HL-60 (cell line): ENCODE measurements at regions not wholly inside any gene's neighbourhood (a gene's known extent, or its start where the extent isn't known, plus 50 kb on each side); places are given as distances from the start of the nearest gene placed in this dataset.
A peak's percentile ranks its signal among the peaks of the same experiment; 100 is the strongest.

Source experiments
- DNase-seq, 2 experiments: peaks; one replicate each; pipeline ENCODE4 v3.0.0-alpha.2; 2010 to 2020; ENCODE audit warnings: low read depth in 1 of 2, low spot score in 1 of 2
- H3K27ac ChIP-seq: fragments of 250-450 bp; sonication (Bioruptor Pico); replicated peaks from 2 replicates; pipeline ENCODE4 v1.5.1; 2020; ENCODE audit warnings: mild to moderate bottlenecking, moderate library complexity
- H3K27me3 ChIP-seq: fragments of 250-450 bp; sonication (Bioruptor Pico); 2 replicates; pipeline ENCODE4 v1.5.1; 2021; ENCODE audit warnings: mild to moderate bottlenecking, moderate library complexity; ENCODE audit not compliant: insufficient read depth, poor library complexity, severe bottlenecking
- H3K4me3 ChIP-seq: replicated peaks from 2 replicates; pipeline ENCODE4 v1.5.1; 2011; ENCODE audit warnings: mild to moderate bottlenecking, control low read depth, low read length; ENCODE audit not compliant: insufficient read depth
- GABPA ChIP-seq: IDR thresholded peaks from 2 replicates; pipeline ENCODE4 v1.6.1; 2012; ENCODE audit warnings: low read depth
- POLR2AphosphoS5 ChIP-seq: IDR thresholded peaks from 2 replicates; pipeline ENCODE4 v1.6.1; 2012; ENCODE audit warnings: low read depth
- SPI1 ChIP-seq: IDR thresholded peaks from 2 replicates; pipeline ENCODE4 v1.6.1; 2012; ENCODE audit warnings: low read depth, mild to moderate bottlenecking, borderline replicate concordance
- TF ChIP-seq, protein P1 (sequence below): IDR thresholded peaks from 2 replicates; pipeline ENCODE4 v1.6.1; 2012; ENCODE audit warnings: low read depth; ENCODE audit not compliant: insufficient replicate concordance
- TF ChIP-seq, protein P2 (sequence below): IDR thresholded peaks from one replicate; pipeline ENCODE4 v1.5.1; 2011; ENCODE audit warnings: low read length, control low read depth, inconsistent platforms; ENCODE audit not compliant: insufficient read depth

DNA sequence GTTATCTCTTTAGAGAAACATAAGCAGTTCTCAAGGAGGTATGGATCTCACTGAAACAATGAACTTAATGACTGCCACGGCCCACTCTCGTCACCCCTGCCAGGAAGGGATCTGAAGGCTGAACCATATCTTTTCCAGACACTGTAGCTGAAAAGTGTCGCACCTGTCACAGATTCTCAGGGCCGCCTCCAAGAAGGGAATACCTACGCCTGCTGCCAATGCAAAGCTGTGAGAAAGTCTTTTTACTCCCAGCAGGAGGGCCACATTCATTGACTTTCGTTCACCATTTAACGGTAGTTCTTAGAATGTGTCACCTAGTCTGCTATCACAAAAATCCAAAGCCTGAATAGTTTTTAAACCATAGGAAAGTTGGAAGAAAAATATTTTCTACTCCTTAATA is 66.7 kb upstream of the SH3BP4 start:
- H3K27ac ChIP-seq = no peak overlapping the region
- TF ChIP-seq GABPA = no peak
- TF ChIP-seq POLR2AphosphoS5 = no peak
- TF ChIP-seq, protein P1, sequence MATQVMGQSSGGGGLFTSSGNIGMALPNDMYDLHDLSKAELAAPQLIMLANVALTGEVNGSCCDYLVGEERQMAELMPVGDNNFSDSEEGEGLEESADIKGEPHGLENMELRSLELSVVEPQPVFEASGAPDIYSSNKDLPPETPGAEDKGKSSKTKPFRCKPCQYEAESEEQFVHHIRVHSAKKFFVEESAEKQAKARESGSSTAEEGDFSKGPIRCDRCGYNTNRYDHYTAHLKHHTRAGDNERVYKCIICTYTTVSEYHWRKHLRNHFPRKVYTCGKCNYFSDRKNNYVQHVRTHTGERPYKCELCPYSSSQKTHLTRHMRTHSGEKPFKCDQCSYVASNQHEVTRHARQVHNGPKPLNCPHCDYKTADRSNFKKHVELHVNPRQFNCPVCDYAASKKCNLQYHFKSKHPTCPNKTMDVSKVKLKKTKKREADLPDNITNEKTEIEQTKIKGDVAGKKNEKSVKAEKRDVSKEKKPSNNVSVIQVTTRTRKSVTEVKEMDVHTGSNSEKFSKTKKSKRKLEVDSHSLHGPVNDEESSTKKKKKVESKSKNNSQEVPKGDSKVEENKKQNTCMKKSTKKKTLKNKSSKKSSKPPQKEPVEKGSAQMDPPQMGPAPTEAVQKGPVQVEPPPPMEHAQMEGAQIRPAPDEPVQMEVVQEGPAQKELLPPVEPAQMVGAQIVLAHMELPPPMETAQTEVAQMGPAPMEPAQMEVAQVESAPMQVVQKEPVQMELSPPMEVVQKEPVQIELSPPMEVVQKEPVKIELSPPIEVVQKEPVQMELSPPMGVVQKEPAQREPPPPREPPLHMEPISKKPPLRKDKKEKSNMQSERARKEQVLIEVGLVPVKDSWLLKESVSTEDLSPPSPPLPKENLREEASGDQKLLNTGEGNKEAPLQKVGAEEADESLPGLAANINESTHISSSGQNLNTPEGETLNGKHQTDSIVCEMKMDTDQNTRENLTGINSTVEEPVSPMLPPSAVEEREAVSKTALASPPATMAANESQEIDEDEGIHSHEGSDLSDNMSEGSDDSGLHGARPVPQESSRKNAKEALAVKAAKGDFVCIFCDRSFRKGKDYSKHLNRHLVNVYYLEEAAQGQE = no peak
- TF ChIP-seq SPI1 = no peak
- TF ChIP-seq, protein P2, sequence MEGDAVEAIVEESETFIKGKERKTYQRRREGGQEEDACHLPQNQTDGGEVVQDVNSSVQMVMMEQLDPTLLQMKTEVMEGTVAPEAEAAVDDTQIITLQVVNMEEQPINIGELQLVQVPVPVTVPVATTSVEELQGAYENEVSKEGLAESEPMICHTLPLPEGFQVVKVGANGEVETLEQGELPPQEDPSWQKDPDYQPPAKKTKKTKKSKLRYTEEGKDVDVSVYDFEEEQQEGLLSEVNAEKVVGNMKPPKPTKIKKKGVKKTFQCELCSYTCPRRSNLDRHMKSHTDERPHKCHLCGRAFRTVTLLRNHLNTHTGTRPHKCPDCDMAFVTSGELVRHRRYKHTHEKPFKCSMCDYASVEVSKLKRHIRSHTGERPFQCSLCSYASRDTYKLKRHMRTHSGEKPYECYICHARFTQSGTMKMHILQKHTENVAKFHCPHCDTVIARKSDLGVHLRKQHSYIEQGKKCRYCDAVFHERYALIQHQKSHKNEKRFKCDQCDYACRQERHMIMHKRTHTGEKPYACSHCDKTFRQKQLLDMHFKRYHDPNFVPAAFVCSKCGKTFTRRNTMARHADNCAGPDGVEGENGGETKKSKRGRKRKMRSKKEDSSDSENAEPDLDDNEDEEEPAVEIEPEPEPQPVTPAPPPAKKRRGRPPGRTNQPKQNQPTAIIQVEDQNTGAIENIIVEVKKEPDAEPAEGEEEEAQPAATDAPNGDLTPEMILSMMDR = no peak

DNA sequence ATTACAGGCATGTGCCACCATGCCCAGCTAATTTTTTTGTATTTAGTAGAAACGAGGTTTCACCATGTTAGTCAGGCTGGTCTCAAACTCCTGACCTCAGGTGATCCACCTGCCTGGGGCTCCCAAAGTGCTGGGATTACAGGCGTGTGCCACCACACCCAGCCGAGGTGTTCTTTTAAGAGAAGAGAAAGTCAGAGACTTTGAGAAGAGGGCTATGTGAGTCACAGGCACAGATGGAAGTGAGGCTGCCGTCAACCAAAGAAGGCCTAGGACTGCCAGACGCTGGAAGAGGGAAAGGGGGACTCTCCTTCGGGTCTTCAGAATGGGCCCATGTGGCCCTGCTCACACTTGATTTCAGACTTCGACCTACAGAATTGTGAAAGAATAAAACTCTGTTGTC is 67.2 kb upstream of the SH3BP4 start:
- DNase-seq = no peak
- H3K27me3 ChIP-seq = no peaks in the 10 kb centered on the region
- TF ChIP-seq GABPA (no peak), SPI1 (no peak)
- H3K27ac ChIP-seq = no peak overlapping the region
- no peak overlapping the region for H3K4me3 ChIP-seq

More for the DNA sequence above, 66.7 kb upstream of the SH3BP4 start:
- Histone ChIP-seq H3K27me3 (no peaks in the 10 kb centered on the region), H3K4me3 (no peak overlapping the region)
- no peak for DNase-seq

DNA sequence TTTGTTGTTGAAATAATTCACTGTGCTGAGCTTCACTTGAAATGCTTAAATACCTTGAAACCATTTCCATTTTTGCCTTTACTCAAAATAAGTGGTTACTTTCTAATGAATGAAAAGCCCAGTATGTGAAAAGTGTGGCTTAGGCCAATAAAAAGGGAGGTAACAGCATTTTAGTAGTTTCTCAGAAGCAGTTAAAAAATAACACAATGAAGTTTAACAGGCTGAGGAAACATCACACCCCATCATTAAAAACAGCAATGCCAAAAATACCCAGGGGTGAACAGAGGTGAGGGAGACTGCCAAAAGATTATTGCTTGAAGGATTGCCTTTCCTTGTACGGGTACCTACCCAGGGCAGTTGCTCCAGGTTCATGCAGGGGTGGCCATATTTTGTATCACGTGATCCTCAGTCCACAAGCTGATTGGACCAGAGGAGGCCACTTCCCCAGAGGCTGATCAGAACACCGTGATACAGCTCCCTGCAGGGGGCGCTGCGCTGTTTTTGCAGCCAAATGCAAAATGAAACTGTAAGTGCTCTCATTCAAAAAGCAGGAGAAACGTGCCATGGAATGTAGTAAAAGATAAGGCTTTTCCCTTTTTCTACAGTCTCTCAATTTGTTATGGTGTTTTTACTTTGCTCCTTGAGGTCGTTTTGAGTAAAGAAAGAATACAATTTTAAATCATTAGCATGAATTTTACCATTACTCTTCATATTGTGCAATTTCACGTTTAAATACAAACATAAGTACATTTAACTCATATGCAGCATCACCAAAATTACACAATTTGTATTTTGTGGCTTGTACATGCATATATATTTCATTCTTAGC is 70.2 kb upstream of the SH3BP4 start:
- DNase-seq = peak; percentile 15 to 41
- no peaks in the 10 kb centered on the region for H3K27me3 ChIP-seq
- no peak overlapping the region for H3K27ac ChIP-seq
- TF ChIP-seq, protein P1 = no peak
- TF ChIP-seq SPI1 (no peak), POLR2AphosphoS5 (no peak), GABPA (no peak)
- TF ChIP-seq, protein P2 = peak; percentile 15
- no peak overlapping the region for H3K4me3 ChIP-seq

DNA sequence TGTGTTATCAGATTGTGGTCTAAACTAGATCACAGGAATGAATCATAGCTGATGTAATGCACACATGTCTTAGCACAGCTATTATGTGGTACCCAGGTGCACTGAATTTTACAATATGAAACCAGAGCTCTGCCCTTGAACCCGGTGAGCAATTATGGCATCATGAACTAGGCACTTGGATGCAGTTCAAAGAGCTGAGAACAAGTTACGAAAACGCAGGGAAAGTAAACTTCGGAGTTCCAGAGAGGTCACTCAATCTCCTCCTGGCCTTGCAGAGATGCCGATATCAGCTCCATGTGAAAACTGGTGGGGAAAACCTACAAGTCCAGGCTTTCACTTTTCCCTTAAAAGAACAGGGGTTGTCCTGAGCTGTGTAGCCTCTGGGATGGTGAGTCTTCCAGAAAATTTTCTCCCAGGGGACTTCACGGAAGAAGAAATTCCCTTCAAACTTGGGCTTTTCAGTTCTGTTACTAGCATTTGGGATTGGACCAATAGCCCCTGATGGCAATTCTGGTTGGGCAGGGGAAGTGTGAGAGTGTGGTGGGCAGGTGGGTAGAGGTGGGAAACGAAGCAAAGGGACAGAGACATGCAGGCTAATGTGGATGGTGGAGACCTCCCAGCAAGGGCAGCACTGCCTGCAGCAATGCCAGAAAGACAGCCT is 71.1 kb upstream of the SH3BP4 start:
- no peak overlapping the region for H3K27ac ChIP-seq
- DNase-seq = peak in 1 of 2 experiments; percentile 0
- no peaks in the 10 kb centered on the region for H3K27me3 ChIP-seq
- TF ChIP-seq, protein P1 = no peak
- TF ChIP-seq POLR2AphosphoS5 (no peak), GABPA (no peak), SPI1 (no peak)
- TF ChIP-seq, protein P2 = no peak
- H3K4me3 ChIP-seq = no peak overlapping the region
